Inferior parietal cortex (tissue), 1 donor: ENCODE measurements at regions not wholly inside any gene's neighbourhood (a gene's known extent, or its start where the extent isn't known, plus 50 kb on each side); places are given as distances from the start of the nearest gene placed in this dataset.

Experiments used
- DNase-seq: peaks from one replicate; pipeline ENCODE4 v3.0.0-alpha.2; 2016; ENCODE audit errors: extremely low spot score

DNA sequence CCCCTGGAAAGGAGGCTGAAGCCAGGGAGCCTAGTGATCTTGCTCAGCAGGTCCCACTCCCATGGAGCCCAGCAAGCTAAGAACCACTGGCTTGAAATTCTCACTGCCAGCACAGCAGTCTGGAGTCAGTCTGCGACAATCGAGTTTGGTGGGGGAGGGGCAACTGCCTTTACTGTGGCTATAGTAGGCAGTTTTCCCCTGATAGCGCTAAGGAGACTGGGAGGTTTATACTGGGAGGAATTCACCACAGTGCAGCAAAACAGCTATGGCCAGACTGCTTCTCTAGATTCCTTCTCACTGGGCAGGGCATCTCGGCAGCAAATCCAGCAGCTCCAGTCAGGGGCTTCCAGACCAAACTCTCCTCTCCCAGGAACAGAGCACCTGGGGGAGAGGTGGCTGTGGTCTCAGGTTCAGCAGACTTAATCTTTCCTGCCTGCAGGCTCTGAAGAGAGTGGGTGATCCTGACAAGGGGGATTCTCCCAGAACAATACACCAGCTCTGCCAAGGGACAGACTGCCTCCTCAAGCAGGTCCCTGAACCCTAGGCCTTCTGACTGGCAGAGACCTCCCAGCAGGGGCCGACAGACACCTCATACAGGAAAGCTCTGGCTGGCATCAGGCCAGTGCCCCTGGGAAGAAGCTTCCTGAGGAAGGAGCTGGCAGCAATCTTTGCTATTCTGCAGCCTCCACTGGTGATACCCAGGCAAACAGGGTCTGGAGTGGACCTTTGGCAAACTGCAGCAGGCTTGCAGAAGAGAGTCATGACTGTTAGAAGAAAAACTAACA, 548.5 kb upstream of the NEGR1 start:
- DNase-seq: no peak

DNA sequence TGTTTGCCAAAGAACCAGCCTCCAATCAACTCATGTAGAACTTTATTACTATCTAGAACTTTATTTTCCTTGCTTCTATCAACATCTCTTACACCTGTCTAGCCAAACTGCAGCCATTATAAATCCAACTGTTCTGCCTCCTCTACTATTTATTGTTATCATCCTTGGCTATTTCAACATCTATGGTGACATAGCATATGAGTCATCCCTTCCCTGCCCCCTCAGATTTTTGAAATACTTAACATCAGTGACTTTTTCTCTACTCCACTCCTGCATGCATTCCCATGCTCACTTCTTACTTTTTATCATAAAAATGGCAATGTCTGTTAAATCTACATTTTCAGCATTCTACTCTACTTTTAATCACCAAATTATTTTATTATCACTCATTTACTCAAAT, 544.9 kb upstream of the NEGR1 start:
- no peak for DNase-seq

DNA sequence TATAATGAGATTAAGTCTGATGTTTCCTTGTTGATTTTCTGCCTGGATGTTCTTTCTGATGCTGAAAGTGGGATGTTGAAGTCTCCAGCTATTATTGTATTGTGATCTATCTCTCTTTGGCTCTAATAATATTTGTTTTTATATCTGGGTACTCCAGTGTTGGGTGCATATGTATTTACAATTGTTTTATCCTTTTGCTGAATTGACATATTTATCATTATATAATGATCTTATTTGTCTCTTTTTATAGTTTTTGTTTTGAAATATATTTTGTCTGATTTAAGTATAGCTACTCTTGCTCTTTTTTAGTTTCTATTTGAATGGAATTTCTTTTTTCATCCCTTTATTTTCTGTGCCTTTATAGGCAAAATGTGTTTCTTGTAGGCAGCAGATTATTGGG, 522.2 kb upstream of the NEGR1 start:
- no peak for DNase-seq

DNA sequence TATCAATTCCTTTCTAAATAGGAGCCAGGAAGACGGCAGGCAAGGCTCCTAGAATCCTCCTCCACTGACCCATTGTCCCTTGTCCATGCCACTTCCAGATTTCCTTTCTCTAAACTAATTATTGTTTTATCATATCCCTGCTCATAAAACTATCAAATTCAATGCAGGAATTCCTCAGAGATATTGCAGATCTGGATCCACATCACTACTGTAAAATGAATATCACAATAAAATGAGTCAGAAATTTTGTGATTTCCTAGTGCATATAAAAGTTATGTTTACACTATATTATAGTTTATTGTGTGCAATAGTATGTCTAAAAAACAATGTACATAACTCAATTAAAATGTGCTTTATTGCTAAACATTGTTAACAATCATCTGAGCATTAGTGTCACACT, 498.7 kb upstream of the NEGR1 start:
- no peak for DNase-seq

DNA sequence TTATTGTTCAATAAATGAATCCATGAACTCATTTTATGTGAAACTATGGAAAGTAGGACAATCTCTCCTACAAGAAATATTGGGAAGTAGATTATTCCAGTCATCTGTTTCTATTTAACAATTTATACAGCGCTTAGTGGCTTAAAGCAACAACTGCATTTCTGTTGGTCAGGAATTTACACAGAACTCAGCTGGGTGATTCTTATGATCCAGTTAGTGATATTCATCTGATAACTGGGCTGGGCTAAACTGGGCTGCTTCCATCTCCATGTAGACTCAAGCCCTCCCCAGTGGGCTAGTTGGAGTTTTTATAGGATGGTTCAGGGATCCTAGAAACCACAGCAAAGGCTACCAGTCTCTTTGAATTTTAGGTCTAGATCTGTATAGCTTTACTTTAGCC, 497.9 kb upstream of the NEGR1 start:
- no peak for DNase-seq

DNA sequence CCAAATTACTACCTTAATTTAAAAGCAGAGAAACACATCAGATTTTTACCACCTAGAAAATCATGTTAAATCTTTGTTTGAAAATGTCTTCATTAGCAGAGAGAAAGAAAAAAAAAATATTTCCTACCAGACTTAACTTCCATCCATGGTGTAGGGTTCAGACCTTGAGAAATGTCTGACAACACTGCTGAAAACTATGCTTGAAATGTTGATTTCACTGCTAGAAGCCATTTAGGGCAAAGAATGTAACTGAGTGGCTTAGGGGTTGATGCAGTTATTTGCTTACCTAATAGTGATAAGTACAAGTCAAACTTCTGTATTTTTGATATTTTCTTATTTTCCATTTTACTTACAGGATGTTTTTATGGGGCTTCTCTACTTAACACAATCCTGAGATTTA, 495.6 kb upstream of the NEGR1 start:
- DNase-seq: no peak

DNA sequence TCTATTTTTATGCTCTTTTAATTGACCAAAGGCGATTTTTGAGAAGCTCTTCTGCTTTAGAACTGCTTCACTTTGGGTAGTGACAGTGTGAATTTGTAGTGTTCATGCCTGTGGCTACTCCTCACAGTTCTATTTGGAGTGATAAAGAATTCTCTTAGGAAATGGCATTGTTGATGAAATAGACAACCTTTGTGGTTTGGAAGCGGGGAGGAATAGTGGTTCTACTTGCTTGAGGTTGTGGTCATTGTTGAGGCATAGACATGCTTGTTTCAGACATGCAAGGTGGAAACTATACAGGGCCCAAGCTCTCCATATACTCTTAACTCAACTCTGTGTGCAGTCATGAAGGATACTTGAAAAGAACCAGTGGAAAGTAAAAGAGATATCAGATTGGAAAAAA, 481.1 kb upstream of the NEGR1 start:
- DNase-seq: no peak

DNA sequence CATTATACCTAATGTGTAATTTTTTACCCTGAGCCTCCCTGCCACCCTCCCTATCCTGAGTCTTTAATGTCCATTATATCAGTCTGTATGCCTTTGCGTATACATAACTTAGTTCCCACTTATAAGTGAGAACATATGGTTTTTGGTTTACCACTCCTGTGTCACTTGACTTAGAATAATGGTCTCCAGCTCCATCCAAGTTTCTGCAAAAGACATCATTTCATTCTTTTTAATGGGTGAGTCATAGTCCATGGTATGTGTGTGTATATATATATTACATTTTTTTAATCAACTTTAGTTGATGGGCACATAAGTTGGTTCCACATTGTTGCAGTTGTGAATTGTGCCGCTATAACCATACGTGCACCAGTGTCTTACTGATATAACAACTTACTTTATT, 477.1 kb upstream of the NEGR1 start:
- no peak for DNase-seq

DNA sequence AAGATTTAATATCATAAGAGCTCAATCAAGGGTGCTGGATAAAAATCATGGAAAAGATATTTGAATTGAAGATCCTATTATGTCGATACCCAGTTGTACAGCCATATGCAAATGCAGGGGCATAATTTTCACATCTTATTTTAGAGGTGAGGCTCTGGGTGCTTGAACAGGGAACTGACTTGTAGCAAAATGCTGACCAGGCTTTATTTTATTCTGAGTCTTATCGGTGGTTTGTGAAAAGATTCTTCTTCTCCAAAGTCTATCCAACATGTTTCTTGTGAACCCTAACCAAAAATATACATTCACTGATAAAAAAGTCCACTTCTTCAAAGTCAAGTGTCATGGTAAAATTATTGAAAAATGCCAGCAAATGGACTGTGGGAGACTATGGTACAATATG, 475.5 kb upstream of the NEGR1 start:
- DNase-seq: no peak

DNA sequence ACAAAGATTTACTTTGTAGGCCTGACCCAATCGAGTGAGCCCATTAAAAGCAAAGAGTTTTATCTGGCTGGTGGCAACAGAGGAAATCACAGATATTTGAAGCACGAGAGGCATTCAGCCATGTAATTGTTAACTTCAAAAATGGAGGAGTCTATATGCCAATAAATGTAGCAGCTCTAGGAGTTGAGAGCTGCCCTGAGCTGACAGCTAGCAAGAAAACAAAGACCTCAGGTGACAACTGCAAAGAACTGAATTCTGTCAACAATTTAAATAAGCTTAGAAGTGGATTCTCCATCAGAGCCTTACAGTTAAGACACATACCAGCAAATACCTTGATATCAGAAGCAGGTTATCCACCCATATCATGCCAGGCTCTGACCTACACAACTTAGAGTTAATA, 463.1 kb upstream of the NEGR1 start:
- no peak for DNase-seq

DNA sequence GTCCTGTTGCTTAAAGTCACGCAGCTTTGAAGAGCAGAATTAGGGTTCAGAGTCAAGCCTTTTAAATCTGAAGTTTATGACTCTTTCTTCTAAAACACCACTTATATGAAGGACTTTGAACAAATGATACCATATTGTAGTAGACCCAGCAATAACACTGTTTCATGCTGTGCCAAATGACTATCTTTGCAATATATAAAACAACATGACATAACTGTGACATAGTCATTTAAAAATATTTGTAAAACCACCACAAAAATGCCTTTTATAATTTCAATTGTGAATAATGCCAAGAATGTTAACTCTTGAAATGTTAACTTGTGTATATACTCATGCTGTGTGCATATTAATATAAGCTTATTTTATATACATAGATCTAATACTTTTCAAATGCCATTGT, 452.1 kb upstream of the NEGR1 start:
- DNase-seq: no peak

DNA sequence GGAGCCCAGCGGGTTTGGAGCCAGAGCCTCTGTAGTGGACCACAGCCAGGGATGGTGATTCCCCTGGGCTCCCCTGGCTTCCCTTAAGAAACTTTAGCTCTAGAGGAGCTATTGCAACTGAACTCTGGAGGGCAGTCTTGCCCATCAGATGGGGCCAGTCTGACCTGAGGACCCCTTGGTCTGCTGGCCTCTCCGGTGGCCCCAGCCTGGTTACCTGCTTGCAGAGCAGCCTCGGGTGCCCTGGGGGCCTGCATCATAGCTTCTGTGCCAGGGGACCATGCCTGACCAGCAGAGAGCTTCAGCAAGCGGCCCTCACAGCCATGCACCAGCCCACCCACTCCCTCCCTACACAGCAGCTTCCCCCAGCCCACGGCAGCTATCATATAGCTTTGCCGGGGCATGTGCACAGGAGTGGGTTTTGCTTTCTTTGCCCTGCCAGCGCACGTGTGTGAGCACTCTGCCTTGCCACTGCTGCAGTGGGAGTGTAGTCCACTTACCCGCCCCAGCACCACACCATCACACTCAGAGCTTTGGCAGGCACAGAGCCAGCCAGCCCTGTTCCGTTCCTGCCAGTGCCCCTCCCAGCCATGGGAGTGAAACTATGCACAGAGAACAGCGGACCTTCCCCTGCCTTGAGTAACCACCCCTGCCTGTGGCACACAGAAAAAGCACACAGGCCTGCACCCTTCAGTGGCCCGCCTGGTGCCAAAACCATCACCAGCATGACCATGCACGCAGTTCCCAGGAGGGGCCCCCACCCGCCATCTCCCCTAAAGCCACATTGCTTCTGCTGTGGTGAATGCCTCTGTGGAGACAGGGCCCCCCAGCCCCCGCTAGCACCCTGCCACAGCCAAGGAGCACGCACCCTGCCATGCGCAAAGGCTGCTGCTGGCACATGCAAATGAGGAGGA, 442.9 kb upstream of the NEGR1 start:
- DNase-seq: no peak

DNA sequence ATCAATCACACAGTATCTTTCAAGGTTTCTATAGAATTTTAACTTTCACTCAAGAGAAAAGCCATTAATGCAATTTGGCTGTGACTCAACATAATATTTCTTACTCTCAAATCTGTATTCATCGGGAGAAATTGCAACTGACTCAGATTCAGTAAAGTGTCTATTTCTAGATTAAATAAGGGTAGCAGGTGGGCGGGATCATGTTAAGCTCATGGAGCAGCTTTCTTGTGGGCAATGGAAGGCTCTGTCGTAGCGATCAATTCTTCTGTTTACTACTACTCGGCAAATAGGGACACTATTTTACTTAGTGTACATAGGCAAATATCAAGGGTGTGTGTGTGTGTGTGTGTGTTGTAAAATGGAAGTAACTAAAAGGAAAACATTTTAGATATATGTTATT, 423.6 kb upstream of the NEGR1 start:
- DNase-seq: no peak

DNA sequence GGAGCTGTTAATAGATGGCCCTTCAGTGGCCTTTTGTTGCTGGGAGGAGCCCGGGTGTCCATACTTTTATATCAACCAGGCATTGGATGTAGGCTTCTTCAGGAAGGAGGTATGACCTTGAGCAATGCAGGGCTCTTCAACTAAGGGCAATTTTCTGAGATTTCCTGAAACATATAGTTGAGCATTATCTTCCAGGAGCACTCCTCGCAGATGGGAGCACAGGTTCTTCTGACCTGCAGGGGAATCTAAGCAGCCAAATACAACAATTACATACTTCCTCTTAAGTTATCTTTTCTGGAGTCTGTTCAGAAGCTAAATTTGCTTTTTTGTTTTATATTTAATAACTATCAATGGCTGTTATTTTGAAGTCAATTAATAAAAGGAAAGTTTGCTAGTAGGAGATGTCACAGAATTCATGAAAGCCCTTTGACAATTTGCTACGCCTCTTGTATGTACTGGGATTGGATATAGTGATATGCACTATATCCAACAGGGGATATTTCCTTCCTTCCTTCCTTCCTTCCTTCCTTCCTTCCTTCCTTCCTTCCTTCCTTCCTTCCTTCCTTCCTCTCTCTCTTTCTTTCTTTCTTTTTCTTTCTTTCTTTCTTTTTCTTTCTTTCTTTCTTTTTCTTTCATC, 422.6 kb upstream of the NEGR1 start:
- no peak for DNase-seq

DNA sequence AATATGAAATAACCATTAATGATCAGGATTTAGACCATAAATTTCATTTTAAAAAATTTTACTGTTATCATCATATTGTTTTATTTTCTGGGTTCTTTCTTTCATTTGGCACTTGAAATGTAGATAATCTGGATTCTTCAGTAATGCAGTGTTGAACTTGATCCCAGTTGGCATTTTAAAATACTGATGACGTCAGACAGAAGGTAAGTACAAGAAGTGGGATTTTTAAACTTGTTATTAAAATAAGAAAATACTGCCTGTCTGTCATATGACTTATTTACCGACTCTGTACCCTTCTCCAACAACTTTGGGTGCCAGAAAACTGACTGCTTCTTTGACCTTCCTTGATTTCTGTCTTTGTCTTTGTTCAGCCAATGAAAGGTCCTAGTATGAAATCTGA, 415.1 kb upstream of the NEGR1 start:
- no peak for DNase-seq

DNA sequence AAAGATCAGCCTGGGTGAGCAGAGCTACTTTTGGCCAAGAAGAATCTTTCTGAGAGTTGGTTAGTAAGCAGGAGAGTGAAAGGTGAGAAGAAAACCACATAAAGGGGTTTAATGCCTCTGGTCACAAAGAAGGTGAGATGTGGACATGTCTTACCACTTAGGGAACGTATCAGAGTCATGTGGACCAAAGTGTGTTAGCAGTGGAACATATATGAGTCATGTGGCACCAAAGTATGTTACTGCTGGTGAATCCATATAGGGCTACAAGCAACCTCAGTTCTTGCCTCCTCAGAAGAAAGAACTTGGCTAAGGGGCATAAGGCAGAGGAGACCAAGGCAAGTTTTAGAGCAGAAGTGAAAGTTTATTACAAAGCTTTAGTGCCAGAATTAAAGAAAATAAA, 411.6 kb upstream of the NEGR1 start:
- no peak for DNase-seq

DNA sequence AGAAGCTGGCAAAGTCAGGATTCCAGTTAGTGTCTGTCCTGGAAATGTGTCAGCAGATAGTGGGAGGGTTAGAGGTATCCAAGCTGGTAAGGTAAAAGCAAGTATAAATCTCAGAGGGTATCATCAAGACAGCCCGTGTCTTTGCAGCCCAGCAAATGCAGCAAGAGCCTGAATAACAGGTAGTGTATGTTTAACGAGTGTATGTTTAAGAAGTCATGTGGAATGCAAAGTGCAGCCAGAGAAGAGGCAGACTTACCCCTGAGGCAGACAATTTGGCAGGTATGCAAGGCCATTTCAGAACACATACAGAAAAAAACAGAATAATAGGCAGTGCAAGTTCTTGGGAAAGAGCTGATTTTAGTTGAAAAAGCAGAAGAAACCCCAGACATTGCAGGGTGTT, 411.0 kb upstream of the NEGR1 start:
- no peak for DNase-seq

DNA sequence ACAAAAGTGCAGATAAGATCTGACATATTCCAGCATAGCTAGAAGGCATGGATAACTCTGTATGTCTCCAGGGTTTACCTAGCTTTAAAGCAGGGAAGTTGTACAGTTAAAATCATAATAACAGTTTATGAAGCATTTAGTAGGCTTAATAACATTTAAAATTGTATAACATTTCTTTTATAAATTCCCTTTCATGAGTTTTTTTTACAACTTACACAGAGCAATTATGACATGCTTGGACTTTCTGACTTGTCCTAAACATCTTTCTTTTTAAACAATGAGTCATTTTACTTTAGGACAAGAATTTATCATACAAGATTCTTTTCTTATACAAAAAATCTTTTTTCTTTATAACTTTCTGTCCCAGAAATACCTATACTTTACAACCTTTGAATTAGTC, 408.5 kb upstream of the NEGR1 start:
- DNase-seq: no peak

DNA sequence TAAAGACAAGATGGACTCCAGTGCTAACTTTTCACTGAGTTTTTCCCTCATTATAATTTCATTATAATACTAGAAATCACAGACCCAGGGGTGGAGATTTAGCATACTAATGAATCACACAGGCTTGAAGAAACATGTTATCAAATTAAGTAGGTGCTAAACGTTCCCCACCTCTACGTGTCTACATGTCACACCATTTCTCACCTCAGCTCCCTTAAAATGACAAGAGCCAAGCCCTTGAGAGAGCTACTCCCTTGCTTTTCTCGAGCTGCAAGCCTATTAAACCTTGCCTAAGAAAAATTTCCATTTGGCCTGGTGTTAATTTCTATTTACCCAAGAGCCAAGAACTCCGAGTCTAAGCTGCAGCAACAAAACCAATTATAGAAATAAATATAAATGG, 396.3 kb upstream of the NEGR1 start:
- no peak for DNase-seq

DNA sequence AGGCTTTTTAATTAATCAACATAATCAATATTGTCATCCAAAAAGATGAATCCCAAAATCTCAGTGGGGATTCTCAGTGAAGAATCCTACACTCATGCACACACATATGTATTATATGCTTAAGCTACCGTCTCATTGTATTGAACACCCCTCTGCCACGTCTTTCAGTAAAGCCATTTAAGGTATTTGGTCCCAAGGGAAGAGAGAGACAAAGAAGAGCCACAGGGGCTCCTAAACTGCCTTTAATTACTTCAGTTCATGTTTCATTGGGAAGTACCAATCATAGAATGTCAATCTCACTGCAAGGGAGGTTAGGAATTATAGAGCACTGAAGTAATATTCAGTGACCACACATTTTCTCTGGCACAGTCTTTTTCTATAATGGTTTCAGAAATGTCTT, 388.6 kb upstream of the NEGR1 start:
- DNase-seq: no peak

DNA sequence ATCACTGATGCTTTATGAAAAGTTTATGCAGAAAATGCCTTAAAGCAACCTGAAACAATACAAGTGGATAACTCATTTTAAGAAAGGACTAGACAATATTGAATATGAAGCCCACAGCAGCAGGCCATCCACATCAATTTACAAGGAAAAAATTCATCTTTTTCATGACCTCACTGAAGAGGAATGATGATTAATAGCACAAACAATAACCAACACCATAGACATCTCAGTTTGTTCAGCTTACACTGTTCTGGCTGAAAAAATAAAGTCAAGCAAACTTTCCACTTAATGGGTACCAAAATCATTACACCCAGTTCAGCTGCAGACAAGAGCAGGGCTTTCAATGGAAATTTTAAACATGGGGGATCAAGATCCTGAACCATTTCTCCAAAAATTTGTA, 380.6 kb upstream of the NEGR1 start:
- no peak for DNase-seq

DNA sequence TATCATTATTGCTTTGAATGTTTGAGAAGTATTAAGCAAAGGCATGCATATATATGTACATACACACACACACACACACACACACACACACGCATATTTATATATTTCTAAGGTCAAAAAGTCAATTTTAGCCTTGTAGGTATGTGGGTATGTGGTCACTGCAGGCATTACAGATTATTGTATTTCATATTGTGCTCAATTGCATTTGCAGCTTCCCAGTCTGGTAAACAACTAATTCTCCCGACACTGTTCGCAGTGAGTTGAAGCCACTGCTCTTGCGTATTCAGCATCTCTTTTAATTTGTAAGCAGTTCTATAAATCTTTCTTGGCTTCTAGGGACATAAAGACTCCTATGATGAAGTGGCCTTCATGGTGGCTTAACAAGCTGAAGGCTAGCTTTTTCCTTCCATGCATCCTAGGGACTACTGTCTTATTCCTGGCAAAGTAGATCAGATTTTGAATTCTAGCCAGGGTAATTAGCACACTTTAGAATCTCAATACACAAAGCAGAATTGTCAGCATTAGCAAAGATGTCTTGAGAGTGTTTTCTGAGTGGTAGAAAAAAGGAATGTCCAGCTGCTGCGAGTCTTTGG, 368.6 kb upstream of the NEGR1 start:
- peak; percentile 7 for DNase-seq
